Liver (tissue), 3 donors: ENCODE measurements at regions not wholly inside any gene's neighbourhood (a gene's known extent, or its start where the extent isn't known, plus 50 kb on each side); places are given as distances from the start of the nearest gene placed in this dataset.
"Not testable (repeated sequence)": the region's sequence is repeated elsewhere in the genome, so short reads cannot be mapped to it uniquely, and the experiment has no call there.

Experiments used
- EGR1 ChIP-seq, 2 donors: IDR thresholded peaks; 2 replicates each; pipeline ENCODE4 v1.6.1; 2016 to 2018; ENCODE audit warnings: antibody characterized with exemption in 2 of 2, low read depth in 2 of 2
- FOXA2 ChIP-seq: IDR thresholded peaks from 2 replicates; pipeline ENCODE4 v1.6.1; 2016; ENCODE audit warnings: antibody characterized with exemption
- HNF4A ChIP-seq, 2 donors: conservative IDR thresholded peaks; 2 replicates each; pipeline ENCODE4 v1.6.1; 2016; ENCODE audit warnings: antibody characterized with exemption in 2 of 2, mild to moderate bottlenecking in 2 of 2
- HNF4G ChIP-seq: IDR thresholded peaks from 2 replicates; pipeline ENCODE4 v1.6.1; 2016; ENCODE audit warnings: antibody characterized with exemption
- TF ChIP-seq, protein P1 (sequence below): fragments of 150-350 bp; IDR thresholded peaks from 2 replicates; pipeline ENCODE4 v1.5.1; 2017; ENCODE audit warnings: improper control_type of control experiment, low read depth, low read length; ENCODE audit not compliant: missing input control
- TF ChIP-seq, protein P2 (sequence below): IDR thresholded peaks from 2 replicates; pipeline ENCODE4 v1.6.1; 2016; ENCODE audit warnings: antibody characterized with exemption, mild to moderate bottlenecking
- donor health status: healthy.
- donor health status: healthy.

DNA sequence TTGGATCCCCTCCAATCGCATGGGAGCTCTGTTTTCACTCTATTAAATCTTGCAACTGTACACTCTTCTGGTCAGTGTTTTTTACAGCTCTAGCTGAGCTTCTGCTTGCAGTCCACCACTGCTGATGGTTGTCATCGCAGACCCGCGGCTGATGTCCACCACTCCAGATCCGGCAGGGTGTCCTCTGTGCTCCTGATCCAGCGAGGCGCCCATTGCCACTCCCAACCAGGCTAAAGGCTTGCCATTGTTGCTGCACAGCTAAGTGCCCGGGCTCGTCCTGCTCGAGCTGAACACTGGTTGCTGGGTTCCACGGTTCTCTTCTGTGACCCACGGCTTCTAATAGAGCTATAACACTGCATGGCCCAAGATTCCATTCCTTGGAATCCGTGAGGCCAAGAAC lies 70.7 kb upstream of the NCAM2 start:
- TF ChIP-seq, protein P1, sequence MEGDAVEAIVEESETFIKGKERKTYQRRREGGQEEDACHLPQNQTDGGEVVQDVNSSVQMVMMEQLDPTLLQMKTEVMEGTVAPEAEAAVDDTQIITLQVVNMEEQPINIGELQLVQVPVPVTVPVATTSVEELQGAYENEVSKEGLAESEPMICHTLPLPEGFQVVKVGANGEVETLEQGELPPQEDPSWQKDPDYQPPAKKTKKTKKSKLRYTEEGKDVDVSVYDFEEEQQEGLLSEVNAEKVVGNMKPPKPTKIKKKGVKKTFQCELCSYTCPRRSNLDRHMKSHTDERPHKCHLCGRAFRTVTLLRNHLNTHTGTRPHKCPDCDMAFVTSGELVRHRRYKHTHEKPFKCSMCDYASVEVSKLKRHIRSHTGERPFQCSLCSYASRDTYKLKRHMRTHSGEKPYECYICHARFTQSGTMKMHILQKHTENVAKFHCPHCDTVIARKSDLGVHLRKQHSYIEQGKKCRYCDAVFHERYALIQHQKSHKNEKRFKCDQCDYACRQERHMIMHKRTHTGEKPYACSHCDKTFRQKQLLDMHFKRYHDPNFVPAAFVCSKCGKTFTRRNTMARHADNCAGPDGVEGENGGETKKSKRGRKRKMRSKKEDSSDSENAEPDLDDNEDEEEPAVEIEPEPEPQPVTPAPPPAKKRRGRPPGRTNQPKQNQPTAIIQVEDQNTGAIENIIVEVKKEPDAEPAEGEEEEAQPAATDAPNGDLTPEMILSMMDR = not testable (repeated sequence)
- not testable (repeated sequence) for TF ChIP-seq FOXA2; HNF4G; EGR1 (IDR thresholded peaks at IDR 0.05; ENCODE audit: low read depth in 2 of 2); HNF4A (conservative IDR thresholded peaks at IDR 0.05)
- TF ChIP-seq, protein P2, sequence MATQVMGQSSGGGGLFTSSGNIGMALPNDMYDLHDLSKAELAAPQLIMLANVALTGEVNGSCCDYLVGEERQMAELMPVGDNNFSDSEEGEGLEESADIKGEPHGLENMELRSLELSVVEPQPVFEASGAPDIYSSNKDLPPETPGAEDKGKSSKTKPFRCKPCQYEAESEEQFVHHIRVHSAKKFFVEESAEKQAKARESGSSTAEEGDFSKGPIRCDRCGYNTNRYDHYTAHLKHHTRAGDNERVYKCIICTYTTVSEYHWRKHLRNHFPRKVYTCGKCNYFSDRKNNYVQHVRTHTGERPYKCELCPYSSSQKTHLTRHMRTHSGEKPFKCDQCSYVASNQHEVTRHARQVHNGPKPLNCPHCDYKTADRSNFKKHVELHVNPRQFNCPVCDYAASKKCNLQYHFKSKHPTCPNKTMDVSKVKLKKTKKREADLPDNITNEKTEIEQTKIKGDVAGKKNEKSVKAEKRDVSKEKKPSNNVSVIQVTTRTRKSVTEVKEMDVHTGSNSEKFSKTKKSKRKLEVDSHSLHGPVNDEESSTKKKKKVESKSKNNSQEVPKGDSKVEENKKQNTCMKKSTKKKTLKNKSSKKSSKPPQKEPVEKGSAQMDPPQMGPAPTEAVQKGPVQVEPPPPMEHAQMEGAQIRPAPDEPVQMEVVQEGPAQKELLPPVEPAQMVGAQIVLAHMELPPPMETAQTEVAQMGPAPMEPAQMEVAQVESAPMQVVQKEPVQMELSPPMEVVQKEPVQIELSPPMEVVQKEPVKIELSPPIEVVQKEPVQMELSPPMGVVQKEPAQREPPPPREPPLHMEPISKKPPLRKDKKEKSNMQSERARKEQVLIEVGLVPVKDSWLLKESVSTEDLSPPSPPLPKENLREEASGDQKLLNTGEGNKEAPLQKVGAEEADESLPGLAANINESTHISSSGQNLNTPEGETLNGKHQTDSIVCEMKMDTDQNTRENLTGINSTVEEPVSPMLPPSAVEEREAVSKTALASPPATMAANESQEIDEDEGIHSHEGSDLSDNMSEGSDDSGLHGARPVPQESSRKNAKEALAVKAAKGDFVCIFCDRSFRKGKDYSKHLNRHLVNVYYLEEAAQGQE = not testable (repeated sequence)
